GM04504 (cell line): ENCODE measurements at regions not wholly inside any gene's neighbourhood (a gene's known extent, or its start where the extent isn't known, plus 50 kb on each side); places are given as distances from the start of the nearest gene placed in this dataset.
"Not testable (repeated sequence)": the region's sequence is repeated elsewhere in the genome, so short reads cannot be mapped to it uniquely, and the experiment has no call there.

Experiments used
- DNase-seq: peaks from one replicate; pipeline ENCODE4 v3.0.0-alpha.2; 2012; ENCODE audit warnings: low read depth

GRCh38 chr3:193801097-193801496 is 208.1 kb downstream of the OPA1 start:
- no peak for DNase-seq

GRCh38 chr3:193803288-193803687 is 210.3 kb downstream of the OPA1 start:
- no peak for DNase-seq

GRCh38 chr3:193805448-193805847 is 212.4 kb downstream of the OPA1 start:
- peak; percentile 13 for DNase-seq

- no peak for DNase-seq
Observed at GRCh38 chr3:193808317-193808716, 215.3 kb downstream of the OPA1 start.

- no peak for DNase-seq
Observed at GRCh38 chr3:193809106-193809505, 216.1 kb downstream of the OPA1 start.

- no peak for DNase-seq
Observed at GRCh38 chr3:193812078-193812725, 219.2 kb downstream of the OPA1 start.

- DNase-seq, result no peak
Observed at GRCh38 chr3:193812791-193813500, 219.9 kb downstream of the OPA1 start.

- no peak for DNase-seq
Observed at GRCh38 chr3:193813501-193813830, 220.5 kb downstream of the OPA1 start.

- DNase-seq, result no peak
Observed at GRCh38 chr3:193814166-193814892, 221.3 kb downstream of the OPA1 start.

GRCh38 chr3:193815246-193816027 is 222.4 kb downstream of the OPA1 start:
- no peak for DNase-seq

- DNase-seq, result no peak
Observed at GRCh38 chr3:193816028-193816395, 223.0 kb downstream of the OPA1 start.

- no peak for DNase-seq
Observed at GRCh38 chr3:193816656-193817311, 223.8 kb downstream of the OPA1 start.

GRCh38 chr3:193819117-193820010 is 226.4 kb downstream of the OPA1 start:
- DNase-seq, result no peak

GRCh38 chr3:193821151-193821668 is 228.2 kb downstream of the OPA1 start:
- no peak for DNase-seq

GRCh38 chr3:193822492-193823212 is 229.6 kb downstream of the OPA1 start:
- DNase-seq, result no peak

GRCh38 chr3:193823213-193823605 is 230.2 kb downstream of the OPA1 start:
- DNase-seq, result not testable (repeated sequence)

GRCh38 chr3:193824365-193824764 is 231.4 kb downstream of the OPA1 start:
- DNase-seq, result no peak

- DNase-seq, result no peak
Observed at GRCh38 chr3:193825617-193826016, 232.6 kb downstream of the OPA1 start.

GRCh38 chr3:193826159-193826795 is 233.3 kb downstream of the OPA1 start:
- DNase-seq, result peak; percentile 42
